Gastrocnemius medialis (tissue), 4 donors: ENCODE measurements at regions not wholly inside any gene's neighbourhood (a gene's known extent, or its start where the extent isn't known, plus 50 kb on each side); places are given as distances from the start of the nearest gene placed in this dataset.

Experiments used
- ATAC-seq, 2 donors: fragments of 150-250 bp; one replicate each; pipeline ENCODE4 v1.9.1; 2016
- DNase-seq, 2 donors: peaks; one replicate each; pipeline ENCODE4 v3.0.0-alpha.2; 2019
- H3K27ac ChIP-seq, 4 donors: fragments of 200-600 bp; sonication (generic); 1 replicate in 1 of 4; 2 replicates in 3 of 4; pipeline ENCODE4 v1.5.1; 2016 to 2018; ENCODE audit warnings: mild to moderate bottlenecking in 2 of 4, moderate library complexity in 1 of 4
- H3K27me3 ChIP-seq, 3 donors: fragments of 200-600 bp; sonication (generic) in 2 of 3; 1 replicate in 1 of 3; 2 replicates in 2 of 3; pipeline versions ENCODE4 v1.5.1 to v1.6.0; 2016 to 2019; ENCODE audit warnings: mild to moderate bottlenecking in 1 of 3, moderate library complexity in 1 of 3
- H3K36me3 ChIP-seq, 2 donors: fragments of 200-600 bp; sonication (generic) in 1 of 2; one replicate each; pipeline ENCODE4 v1.5.1; 2017 to 2018
- H3K4me1 ChIP-seq, 2 donors: fragments of 200-600 bp; sonication (generic) in 1 of 2; one replicate each; pipeline ENCODE4 v1.5.1; 2016 to 2017; ENCODE audit warnings: mild to moderate bottlenecking in 2 of 2
- H3K4me3 ChIP-seq, 4 donors: fragments of 200-600 bp; sonication (generic) in 3 of 4; 1 replicate in 1 of 4; 2 replicates in 3 of 4; pipeline ENCODE4 v1.5.1; 2016 to 2019; ENCODE audit warnings: mild to moderate bottlenecking in 2 of 4
- H3K9me3 ChIP-seq, 3 donors: fragments of 200-600 bp; sonication (generic) in 2 of 3; 1 replicate in 1 of 3; 2 replicates in 2 of 3; pipeline ENCODE4 v1.5.1; 2016 to 2019
- CTCF ChIP-seq, 5 experiments: fragments of 450-650 bp in 3 of 5; fragments of 200-600 bp in 2 of 5; sonication (generic) in 2 of 5; IDR thresholded peaks in 4 of 5; conservative IDR thresholded peaks in 1 of 5; 1 replicate in 4 of 5; 2 replicates in 1 of 5; pipeline ENCODE4 v1.5.1; 2016 to 2019; ENCODE audit warnings: antibody characterized with exemption in 5 of 5, mild to moderate bottlenecking in 3 of 5, moderate library complexity in 3 of 5
- POLR2A ChIP-seq, 2 donors: fragments of 450-650 bp; IDR thresholded peaks; one replicate each; pipeline ENCODE4 v1.6.1; 2017; ENCODE audit warnings: antibody characterized with exemption in 2 of 2, mild to moderate bottlenecking in 2 of 2, moderate library complexity in 2 of 2
- in situ Hi-C, 4 donors: fragments of 200-750 bp; cut with MboI; loops; one replicate each; pipeline versions ENCODE4 v1.15.0 to v1.8.0; 2017; ENCODE audit warnings: low sequenced_read_pairs in 4 of 4
- intact Hi-C: fragments of 100-400 bp; cut with DNase I; formaldehyde crosslinking; loops from one replicate; pipeline ENCODE4 v1.15.1; 2023; ENCODE audit warnings: low total_unique reads

- Histone ChIP-seq H3K4me3 (no peak overlapping the region), H3K9me3 (no peaks in the 10 kb centered on the region), H3K36me3 (no peaks in the 10 kb centered on the region), H3K4me1 (no peaks in the 10 kb centered on the region), H3K27ac (no peak overlapping the region), H3K27me3 (no peaks in the 10 kb centered on the region)
- TF ChIP-seq POLR2A (IDR thresholded peaks at IDR 0.05), result no peak
- TF ChIP-seq CTCF (IDR thresholded peaks at IDR 0.05 in 4 of 5, conservative IDR thresholded peaks at IDR 0.05 in 1 of 5), result no peak
- intact Hi-C loops, result no loop called here
- DNase-seq (no peak), ATAC-seq (no peak)
- in situ Hi-C loops, result no loop called here
Measured at GRCh38 chr2:103740631-103741030, 978.8 kb downstream of the TMEM182 start.

- no peak overlapping the region for H3K27ac ChIP-seq
- H3K4me3 ChIP-seq, result no peak overlapping the region
- H3K36me3 ChIP-seq, result no peaks in the 10 kb centered on the region
- DNase-seq (no peak), ATAC-seq (no peak)
- H3K27me3 ChIP-seq, result no peaks in the 10 kb centered on the region
- TF ChIP-seq POLR2A (IDR thresholded peaks at IDR 0.05) (no peak), CTCF (IDR thresholded peaks at IDR 0.05 in 4 of 5, conservative IDR thresholded peaks at IDR 0.05 in 1 of 5) (no peak)
- no peaks in the 10 kb centered on the region for H3K9me3 ChIP-seq
- intact Hi-C loops, result no loop called here
- in situ Hi-C loops, result no loop called here
- H3K4me1 ChIP-seq, result no peaks in the 10 kb centered on the region
Measured at GRCh38 chr2:103743195-103743594, 981.4 kb downstream of the TMEM182 start.

GRCh38 chr2:103754530-103754929 lies 992.7 kb downstream of the TMEM182 start:
- no peaks in the 10 kb centered on the region for H3K4me1 ChIP-seq
- no peaks in the 10 kb centered on the region for H3K36me3 ChIP-seq
- intact Hi-C loops, result no loop called here
- no peak for DNase-seq
- H3K9me3 ChIP-seq, result no peaks in the 10 kb centered on the region
- no peak overlapping the region for H3K27ac ChIP-seq
- no peak overlapping the region for H3K4me3 ChIP-seq
- in situ Hi-C loops, result no loop called here
- no peak for TF ChIP-seq CTCF (IDR thresholded peaks at IDR 0.05 in 4 of 5, conservative IDR thresholded peaks at IDR 0.05 in 1 of 5)
- TF ChIP-seq POLR2A (IDR thresholded peaks at IDR 0.05), result no peak
- ATAC-seq, result no peak
- no peaks in the 10 kb centered on the region for H3K27me3 ChIP-seq

GRCh38 chr2:103773884-103774283 lies 1012.1 kb downstream of the TMEM182 start:
- TF ChIP-seq CTCF (IDR thresholded peaks at IDR 0.05 in 4 of 5, conservative IDR thresholded peaks at IDR 0.05 in 1 of 5) (no peak), POLR2A (IDR thresholded peaks at IDR 0.05) (no peak)
- Histone ChIP-seq H3K27me3 (no peaks in the 10 kb centered on the region), H3K9me3 (no peaks in the 10 kb centered on the region), H3K4me1 (no peaks in the 10 kb centered on the region), H3K27ac (no peak overlapping the region), H3K4me3 (no peak overlapping the region), H3K36me3 (no peaks in the 10 kb centered on the region)
- DNase-seq, result no peak
- no peak for ATAC-seq
- in situ Hi-C loops, result no loop called here
- intact Hi-C loops, result no loop called here

GRCh38 chr2:103780088-103780702 lies 1018.4 kb downstream of the TMEM182 start:
- Histone ChIP-seq H3K4me3 (no peak overlapping the region), H3K27ac (no peak overlapping the region), H3K36me3 (no peaks in the 10 kb centered on the region), H3K9me3 (no peaks in the 10 kb centered on the region), H3K4me1 (no peaks in the 10 kb centered on the region), H3K27me3 (no peaks in the 10 kb centered on the region)
- ATAC-seq, result no peak
- intact Hi-C loops, result no loop called here
- DNase-seq, result no peak
- no peak for TF ChIP-seq CTCF (IDR thresholded peaks at IDR 0.05 in 4 of 5, conservative IDR thresholded peaks at IDR 0.05 in 1 of 5)
- TF ChIP-seq POLR2A (IDR thresholded peaks at IDR 0.05), result no peak
- in situ Hi-C loops, result no loop called here
